Left lung (tissue), 4 donors: ENCODE measurements at regions not wholly inside any gene's neighbourhood (a gene's known extent, or its start where the extent isn't known, plus 50 kb on each side); places are given as distances from the start of the nearest gene placed in this dataset.

Experiments used
- ATAC-seq: fragments of 200-7000 bp; cut with Tn5 transposase; one replicate; pipeline ENCODE4 v1.9.1; 2020; ENCODE audit warnings: moderate library complexity
- DNase-seq, 4 donors: peaks; one replicate each; pipeline ENCODE4 v3.0.0-alpha.2; 2013 to 2020
- H3K27ac ChIP-seq, 2 donors: fragments of 200-600 bp; sonication (generic) in 1 of 2; one replicate each; pipeline versions ENCODE4 v1.5.0 to v1.8.0; 2020 to 2021
- H3K27me3 ChIP-seq, 2 donors: fragments of 200-600 bp; sonication (generic) in 1 of 2; one replicate each; pipeline versions ENCODE4 v1.5.0 to v1.8.0; 2020 to 2021
- H3K36me3 ChIP-seq, 2 donors: fragments of 200-600 bp; sonication (generic) in 1 of 2; one replicate each; pipeline versions ENCODE4 v1.5.0 to v1.8.0; 2020 to 2021
- H3K4me1 ChIP-seq, 2 donors: fragments of 200-600 bp; one replicate each; pipeline ENCODE4 v1.8.0; 2021
- H3K4me3 ChIP-seq, 2 donors: fragments of 200-600 bp; sonication (generic) in 1 of 2; one replicate each; pipeline versions ENCODE4 v1.5.0 to v1.8.0; 2020 to 2021; ENCODE audit warnings: mild to moderate bottlenecking in 1 of 2
- H3K9me3 ChIP-seq, 2 donors: fragments of 200-600 bp; sonication (generic) in 1 of 2; one replicate each; pipeline versions ENCODE4 v1.5.0 to v1.8.0; 2020 to 2021
- CTCF ChIP-seq, 2 donors: fragments of 200-600 bp; sonication (generic) in 1 of 2; IDR thresholded peaks; one replicate each; pipeline versions ENCODE4 v1.5.0 to v1.8.0; 2021; ENCODE audit warnings: antibody characterized with exemption in 2 of 2
- intact Hi-C, 2 donors: fragments of 100-400 bp; cut with DNase I; formaldehyde crosslinking; loops; one replicate each; pipeline versions ENCODE4 v1.11.2 to v1.14.2; 2022
- donor health status: DM: no; HTN: yes; CAD: no.
- donor health status: DM: no; HTN: no; CAD: no.

- no peak overlapping the region for H3K27ac ChIP-seq
- no peaks in the 10 kb centered on the region for H3K9me3 ChIP-seq
- ATAC-seq (no peak), DNase-seq (no peak)
- H3K36me3 ChIP-seq = no peaks in the 10 kb centered on the region
- no peak overlapping the region for H3K4me3 ChIP-seq
- intact Hi-C loops = no loop called here
- H3K27me3 ChIP-seq = no peaks in the 10 kb centered on the region
- TF ChIP-seq CTCF (IDR thresholded peaks at IDR 0.05) = no peak
- H3K4me1 ChIP-seq = peaks cover 0 to 9% of the 10 kb centered on the region in 2 donors
These were observed 420.5 kb downstream of the MAFB start for GRCh38 chr20:40268321-40269075.

DNA sequence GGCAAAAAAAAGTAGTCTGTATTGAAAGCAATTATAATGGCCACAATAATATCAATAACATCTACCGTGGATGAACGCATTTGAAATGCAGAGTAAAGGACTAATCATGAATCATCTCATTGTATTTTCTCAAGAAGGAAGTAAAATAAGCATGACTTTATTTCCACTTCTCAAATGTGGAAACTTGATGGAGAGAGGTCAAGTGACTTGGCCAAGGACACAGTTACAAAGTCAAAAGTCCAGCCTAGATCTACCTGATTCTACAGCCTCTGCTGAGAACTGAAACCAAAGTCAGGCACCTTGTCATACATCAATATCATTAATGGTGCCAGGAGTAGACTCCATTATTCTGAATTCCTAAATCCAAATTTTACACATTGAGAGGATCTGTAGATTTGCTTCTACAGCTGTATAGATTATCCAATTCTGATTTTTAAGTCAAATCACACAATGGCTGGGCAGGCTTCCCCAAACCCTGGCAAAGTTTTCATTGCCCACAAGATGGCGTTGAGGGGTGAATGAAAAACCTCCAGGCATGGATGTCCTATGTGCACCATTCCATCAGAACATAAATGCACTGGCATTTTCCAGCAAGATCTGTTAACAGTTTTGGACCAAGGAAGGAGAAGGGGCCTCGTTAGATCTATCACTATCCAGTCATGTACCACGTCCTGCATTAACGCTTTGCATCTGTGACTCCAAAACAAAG lies 423.1 kb downstream of the MAFB start:
- peak; percentile 84 for ATAC-seq
- intact Hi-C loops = no loop called here
- peak in 1 of 4 donors; percentile 36 for DNase-seq

DNA sequence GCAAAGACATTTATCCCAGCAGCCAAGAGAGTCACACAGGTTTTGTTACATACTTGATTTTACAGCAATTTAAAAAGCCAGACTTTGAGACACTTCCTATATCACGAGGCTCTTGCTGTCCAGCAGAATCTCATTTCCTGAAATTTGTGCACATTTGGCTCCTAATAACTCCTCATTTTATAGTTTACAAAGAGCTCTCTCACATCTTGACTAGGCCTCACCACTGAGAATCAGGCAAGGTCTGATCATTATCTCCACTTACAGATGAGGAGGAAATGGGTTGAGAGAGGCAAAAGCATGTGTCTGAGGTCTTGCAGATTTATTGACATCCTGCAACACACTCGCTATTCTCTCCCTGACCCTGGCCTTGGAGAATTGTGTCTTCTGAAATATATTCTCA lies 426.8 kb downstream of the MAFB start:
- H3K36me3 ChIP-seq = no peaks in the 10 kb centered on the region
- peaks cover 0 to 9% of the 10 kb centered on the region in 2 donors for H3K4me1 ChIP-seq
- DNase-seq (no peak), ATAC-seq (no peak)
- no peaks in the 10 kb centered on the region for H3K27me3 ChIP-seq
- H3K4me3 ChIP-seq = no peak overlapping the region
- no peak overlapping the region for H3K27ac ChIP-seq
- no peaks in the 10 kb centered on the region for H3K9me3 ChIP-seq
- intact Hi-C loops = no loop called here
- no peak for TF ChIP-seq CTCF (IDR thresholded peaks at IDR 0.05)

More for the DNA sequence above, 423.1 kb downstream of the MAFB start:
- TF ChIP-seq CTCF (IDR thresholded peaks at IDR 0.05) = peak; percentile 27 to 45
- Histone ChIP-seq H3K27me3 (no peaks in the 10 kb centered on the region), H3K27ac (no peak overlapping the region), H3K4me1 (peaks cover 0 to 9% of the 10 kb centered on the region in 2 donors), H3K9me3 (no peaks in the 10 kb centered on the region), H3K36me3 (no peaks in the 10 kb centered on the region), H3K4me3 (no peak overlapping the region)

GRCh38 chr20:40258931-40259330 lies 430.1 kb downstream of the MAFB start:
- intact Hi-C loops = no loop called here
- ATAC-seq = no peak
- Histone ChIP-seq H3K4me3 (no peak overlapping the region), H3K4me1 (no peaks in the 10 kb centered on the region), H3K27me3 (no peaks in the 10 kb centered on the region), H3K9me3 (no peaks in the 10 kb centered on the region), H3K36me3 (no peaks in the 10 kb centered on the region), H3K27ac (no peak overlapping the region)
- TF ChIP-seq CTCF (IDR thresholded peaks at IDR 0.05) = no peak
- DNase-seq = no peak

DNA sequence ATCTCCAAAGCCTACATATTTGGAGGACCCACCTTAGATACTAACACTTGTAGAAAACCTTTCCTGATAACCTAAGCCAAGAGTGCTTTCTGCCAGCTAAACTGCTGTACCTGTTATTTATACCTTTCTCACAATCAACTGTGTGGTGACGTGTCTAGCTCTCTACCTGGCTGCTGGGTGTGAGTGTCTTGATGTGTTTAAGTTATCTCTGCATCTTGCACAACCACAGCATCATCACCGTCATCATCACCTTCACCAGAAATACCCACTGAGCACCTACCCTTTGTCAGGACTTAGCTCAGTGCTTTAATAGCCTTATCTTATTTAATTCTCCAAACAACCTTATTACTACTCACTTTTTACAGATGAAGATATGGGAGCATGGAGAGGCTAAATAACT lies 431.3 kb downstream of the MAFB start:
- H3K27me3 ChIP-seq = no peaks in the 10 kb centered on the region

More for the DNA sequence above, 431.3 kb downstream of the MAFB start:
- Histone ChIP-seq H3K27ac (no peak overlapping the region), H3K9me3 (no peaks in the 10 kb centered on the region), H3K36me3 (no peaks in the 10 kb centered on the region), H3K4me1 (no peaks in the 10 kb centered on the region), H3K4me3 (no peak overlapping the region)
- intact Hi-C loops = no loop called here
- ATAC-seq (no peak), DNase-seq (no peak)
- no peak for TF ChIP-seq CTCF (IDR thresholded peaks at IDR 0.05)
